HG02884 (cell line): ENCODE measurements at regions not wholly inside any gene's neighbourhood (a gene's known extent, or its start where the extent isn't known, plus 50 kb on each side); places are given as distances from the start of the nearest gene placed in this dataset.

ENCODE experiments used
- ATAC-seq: cut with Tn5 transposase; IDR thresholded peaks from one replicate; pipeline ENCODE4 v1.9.1; 2021; ENCODE audit warnings: mild to moderate bottlenecking, moderate library complexity; ENCODE audit not compliant: unreplicated experiment

- no peak for ATAC-seq
Observed at GRCh38 chr1:214923278-214923915, 159.1 kb upstream of the KCNK2 start.

GRCh38 chr1:214927796-214928195 is 154.7 kb upstream of the KCNK2 start:
- no peak for ATAC-seq

- ATAC-seq, result no peak
Observed at GRCh38 chr1:214928574-214928973, 154.0 kb upstream of the KCNK2 start.

- no peak for ATAC-seq
Observed at GRCh38 chr1:214933375-214933774, 149.2 kb upstream of the KCNK2 start.

- ATAC-seq, result no peak
Observed at GRCh38 chr1:214934045-214934444, 148.5 kb upstream of the KCNK2 start.

- ATAC-seq, result no peak
Observed at GRCh38 chr1:214935258-214935657, 147.3 kb upstream of the KCNK2 start.

GRCh38 chr1:214939180-214939579 is 143.4 kb upstream of the KCNK2 start:
- no peak for ATAC-seq

- no peak for ATAC-seq
Observed at GRCh38 chr1:214941061-214941460, 141.5 kb upstream of the KCNK2 start.

GRCh38 chr1:214943054-214943453 is 139.5 kb upstream of the KCNK2 start:
- no peak for ATAC-seq

GRCh38 chr1:214946615-214947014 is 135.9 kb upstream of the KCNK2 start:
- no peak for ATAC-seq

- ATAC-seq, result no peak
Observed at GRCh38 chr1:214952648-214953047, 129.9 kb upstream of the KCNK2 start.

- ATAC-seq, result no peak
Observed at GRCh38 chr1:214953901-214954616, 128.5 kb upstream of the KCNK2 start.

GRCh38 chr1:214954617-214954949 is 128.0 kb upstream of the KCNK2 start:
- no peak for ATAC-seq

- no peak for ATAC-seq
Observed at GRCh38 chr1:214957330-214958137, 125.0 kb upstream of the KCNK2 start.

- ATAC-seq, result no peak
Observed at GRCh38 chr1:214958486-214958885, 124.1 kb upstream of the KCNK2 start.

- ATAC-seq, result no peak
Observed at GRCh38 chr1:214966346-214966745, 116.2 kb upstream of the KCNK2 start.

- ATAC-seq, result no peak
Observed at GRCh38 chr1:214967865-214968575, 114.5 kb upstream of the KCNK2 start.

GRCh38 chr1:214970016-214970415 is 112.5 kb upstream of the KCNK2 start:
- no peak for ATAC-seq

GRCh38 chr1:214971071-214971470 is 111.5 kb upstream of the KCNK2 start:
- no peak for ATAC-seq

- no peak for ATAC-seq
Observed at GRCh38 chr1:214974002-214974401, 108.5 kb upstream of the KCNK2 start.

- ATAC-seq, result no peak
Observed at GRCh38 chr1:214976665-214977064, 105.9 kb upstream of the KCNK2 start.
